Neural cell (in vitro differentiated cells): ENCODE measurements at regions not wholly inside any gene's neighbourhood (a gene's known extent, or its start where the extent isn't known, plus 50 kb on each side); places are given as distances from the start of the nearest gene placed in this dataset.

Experiments used
- H2AFZ ChIP-seq: fragments of 200-600, 300-800 bp; sonication (generic), shearing (Covaris generic); 2 replicates; pipeline ENCODE4 v1.6.0; 2014; ENCODE audit warnings: low read depth, mild to moderate bottlenecking, antibody characterized with exemption, low read length, moderate library complexity
- H3F3A ChIP-seq: fragments of 200-600 bp; shearing (Covaris generic); 2 replicates; pipeline ENCODE4 v1.6.1; 2016; ENCODE audit warnings: mild to moderate bottlenecking, moderate library complexity, mixed read lengths, antibody characterized with exemption, low read length; ENCODE audit not compliant: insufficient read depth, poor library complexity, severe bottlenecking
- H3K27ac ChIP-seq: fragments of 200-600, 300-800 bp; sonication (generic), shearing (Covaris generic); 2 replicates; pipeline ENCODE4 v1.5.1; 2014; ENCODE audit warnings: mild to moderate bottlenecking, low read length, moderate library complexity
- H3K27me3 ChIP-seq: fragments of 300-800, 200-600 bp; sonication (generic), shearing (Covaris generic); 2 replicates; pipeline ENCODE4 v1.6.0; 2014; ENCODE audit warnings: mild to moderate bottlenecking, low read depth, low read length, moderate library complexity; ENCODE audit not compliant: insufficient read depth
- H3K36me3 ChIP-seq: fragments of 300-800, 200-600 bp; sonication (generic), shearing (Covaris generic); 2 replicates; pipeline ENCODE4 v1.5.1; 2014; ENCODE audit warnings: mild to moderate bottlenecking, antibody characterized with exemption, low read length, moderate library complexity; ENCODE audit not compliant: insufficient read depth
- H3K4me2 ChIP-seq: fragments of 300-800, 200-600 bp; sonication (generic), shearing (Covaris generic); 2 replicates; pipeline ENCODE4 v1.6.0; 2014; ENCODE audit warnings: mild to moderate bottlenecking, low read length
- H3K4me3 ChIP-seq: fragments of 300-800, 200-600 bp; sonication (generic), shearing (Covaris generic); 2 replicates; pipeline ENCODE4 v1.5.1; 2014; ENCODE audit warnings: mild to moderate bottlenecking, low read length, moderate library complexity
- H3K79me2 ChIP-seq: fragments of 200-600 bp; shearing (Covaris generic); replicated peaks from 2 replicates; pipeline ENCODE4 v1.6.0; 2014; ENCODE audit warnings: mild to moderate bottlenecking, low read length, moderate library complexity; ENCODE audit not compliant: insufficient read depth
- H3K9ac ChIP-seq: fragments of 300-800, 200-600 bp; sonication (generic), shearing (Covaris generic); 2 replicates; pipeline ENCODE4 v1.6.1; 2016; ENCODE audit warnings: mild to moderate bottlenecking, low read length, mixed read lengths
- H3K9me2 ChIP-seq: fragments of 200-600 bp; shearing (Covaris generic); 2 replicates; pipeline ENCODE4 v1.6.1; 2016; ENCODE audit warnings: mild to moderate bottlenecking, low read length, mixed read lengths; ENCODE audit not compliant: insufficient read depth
- H3K9me3 ChIP-seq: fragments of 200-600, 300-800 bp; sonication (generic), shearing (Covaris generic); 2 replicates; pipeline ENCODE4 v1.6.1; 2016; ENCODE audit warnings: mild to moderate bottlenecking, mixed run types, low read length, moderate library complexity, mixed read lengths
- H4K20me1 ChIP-seq: fragments of 200-600 bp; shearing (Covaris generic); 2 replicates; pipeline ENCODE4 v1.6.1; 2016; ENCODE audit warnings: mild to moderate bottlenecking, mixed run types; ENCODE audit not compliant: insufficient read depth
- EP300 ChIP-seq: fragments of 450-650 bp; conservative IDR thresholded peaks from 2 replicates; pipeline ENCODE4 v1.6.1; 2014; ENCODE audit warnings: antibody characterized with exemption, mild to moderate bottlenecking, moderate library complexity; ENCODE audit not compliant: poor library complexity, severe bottlenecking
- EZH2 ChIP-seq: fragments of 200-600, 300-800 bp; shearing (Covaris generic), sonication (generic); IDR thresholded peaks from 2 replicates; pipeline ENCODE4 v1.6.1; 2014; ENCODE audit warnings: antibody characterized with exemption, low read length, borderline replicate concordance, mild to moderate bottlenecking; ENCODE audit not compliant: insufficient read depth, poor library complexity, severe bottlenecking
- MXI1 ChIP-seq: fragments of 450-650 bp; conservative IDR thresholded peaks from 2 replicates; pipeline ENCODE4 v1.6.1; 2014; ENCODE audit warnings: antibody characterized with exemption, mild to moderate bottlenecking; ENCODE audit not compliant: poor library complexity, severe bottlenecking
- POLR2AphosphoS5 ChIP-seq: IDR thresholded peaks from 2 replicates; pipeline ENCODE4 v1.6.1; 2012
- RAD21 ChIP-seq: fragments of 450-650 bp; conservative IDR thresholded peaks from 2 replicates; pipeline ENCODE4 v1.6.1; 2014; ENCODE audit warnings: antibody characterized with exemption, mild to moderate bottlenecking, moderate library complexity
- REST ChIP-seq: IDR thresholded peaks from 2 replicates; pipeline ENCODE4 v1.6.1; 2012; ENCODE audit warnings: borderline replicate concordance
- SMC3 ChIP-seq: fragments of 450-650 bp; conservative IDR thresholded peaks from 2 replicates; pipeline ENCODE4 v1.6.1; 2014; ENCODE audit warnings: antibody characterized with exemption, mild to moderate bottlenecking, moderate library complexity; ENCODE audit not compliant: poor library complexity
- TAF1 ChIP-seq: IDR thresholded peaks from 2 replicates; pipeline ENCODE4 v1.6.1; 2012; ENCODE audit warnings: low read depth
- TF ChIP-seq, protein P1 (sequence below): fragments of 450-650 bp; IDR thresholded peaks from 2 replicates; pipeline ENCODE4 v1.5.1; 2014; ENCODE audit warnings: antibody characterized with exemption, mild to moderate bottlenecking, moderate library complexity; ENCODE audit not compliant: poor library complexity, severe bottlenecking

DNA sequence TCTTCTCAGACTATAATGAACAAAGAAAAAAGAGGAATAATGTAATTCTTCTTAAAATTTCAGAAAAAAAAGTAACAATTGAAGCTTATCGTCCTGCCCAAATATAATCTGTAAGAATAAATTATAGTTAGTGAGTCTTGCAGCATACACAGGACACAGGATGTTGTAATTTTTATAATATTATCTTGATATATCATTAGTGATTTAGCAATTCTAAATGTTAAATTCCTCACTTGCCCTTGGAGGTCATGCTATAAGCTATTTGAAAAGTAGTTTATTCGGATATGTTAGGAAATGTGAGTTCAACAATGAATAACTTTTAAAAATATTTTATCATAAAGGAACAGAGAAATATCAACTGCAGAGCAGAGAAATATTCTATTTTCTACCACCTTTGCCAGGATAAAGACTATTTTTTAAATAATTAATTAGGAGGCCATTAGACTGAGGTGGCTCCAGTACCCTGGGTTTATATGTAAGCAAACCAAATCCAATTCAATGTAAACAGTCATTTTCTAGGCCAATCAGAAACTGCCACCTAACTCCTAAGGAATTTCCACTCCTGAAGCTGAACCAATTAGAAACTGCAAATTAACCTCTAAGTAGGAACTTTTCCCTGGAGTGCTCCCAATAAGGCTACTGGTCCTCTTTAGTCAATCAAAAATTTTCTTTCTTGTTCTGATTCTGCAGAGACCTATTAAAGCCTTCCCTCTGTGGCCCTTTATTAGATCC is 1109.3 kb downstream of the ROBO2 start:
- H3K9me3 ChIP-seq: no peaks in the 10 kb centered on the region
- H2AFZ ChIP-seq: no peak overlapping the region
- H3K27ac ChIP-seq: no peak overlapping the region
- TF ChIP-seq EP300 (no peak), RAD21 (no peak), MXI1 (no peak), SMC3 (no peak), TAF1 (no peak), REST (no peak), POLR2AphosphoS5 (no peak), EZH2 (no peak)
- TF ChIP-seq, protein P1, sequence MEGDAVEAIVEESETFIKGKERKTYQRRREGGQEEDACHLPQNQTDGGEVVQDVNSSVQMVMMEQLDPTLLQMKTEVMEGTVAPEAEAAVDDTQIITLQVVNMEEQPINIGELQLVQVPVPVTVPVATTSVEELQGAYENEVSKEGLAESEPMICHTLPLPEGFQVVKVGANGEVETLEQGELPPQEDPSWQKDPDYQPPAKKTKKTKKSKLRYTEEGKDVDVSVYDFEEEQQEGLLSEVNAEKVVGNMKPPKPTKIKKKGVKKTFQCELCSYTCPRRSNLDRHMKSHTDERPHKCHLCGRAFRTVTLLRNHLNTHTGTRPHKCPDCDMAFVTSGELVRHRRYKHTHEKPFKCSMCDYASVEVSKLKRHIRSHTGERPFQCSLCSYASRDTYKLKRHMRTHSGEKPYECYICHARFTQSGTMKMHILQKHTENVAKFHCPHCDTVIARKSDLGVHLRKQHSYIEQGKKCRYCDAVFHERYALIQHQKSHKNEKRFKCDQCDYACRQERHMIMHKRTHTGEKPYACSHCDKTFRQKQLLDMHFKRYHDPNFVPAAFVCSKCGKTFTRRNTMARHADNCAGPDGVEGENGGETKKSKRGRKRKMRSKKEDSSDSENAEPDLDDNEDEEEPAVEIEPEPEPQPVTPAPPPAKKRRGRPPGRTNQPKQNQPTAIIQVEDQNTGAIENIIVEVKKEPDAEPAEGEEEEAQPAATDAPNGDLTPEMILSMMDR: no peak
- no peaks in the 10 kb centered on the region for H4K20me1 ChIP-seq
- H3K9ac ChIP-seq: no peak overlapping the region
- H3F3A ChIP-seq: no peaks in the 10 kb centered on the region
- no peaks in the 10 kb centered on the region for H3K9me2 ChIP-seq
- H3K36me3 ChIP-seq: no peaks in the 10 kb centered on the region
- no peaks in the 10 kb centered on the region for H3K79me2 ChIP-seq
- H3K27me3 ChIP-seq: no peaks in the 10 kb centered on the region
- H3K4me2 ChIP-seq: no peak overlapping the region
- H3K4me3 ChIP-seq: no peak overlapping the region

DNA sequence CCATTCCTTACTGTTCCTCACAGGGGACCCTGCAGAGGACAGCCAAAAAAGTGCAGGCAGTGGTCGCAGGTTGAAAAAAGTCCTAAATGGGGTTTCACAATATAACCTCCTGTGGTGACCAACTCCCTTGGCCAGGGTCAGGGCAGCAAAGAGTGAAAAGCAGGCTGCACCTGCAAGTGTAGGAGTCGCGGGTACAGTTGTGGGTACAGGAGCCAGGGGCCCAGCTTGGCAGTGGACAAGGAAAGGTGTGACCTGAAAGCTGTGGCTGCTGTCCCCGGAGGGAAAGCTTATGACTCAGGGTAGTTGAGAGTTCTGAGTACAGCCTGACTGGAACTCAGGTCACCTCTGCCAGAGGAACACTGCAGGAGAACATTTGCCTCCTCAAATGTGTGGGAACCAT is 1114.1 kb downstream of the ROBO2 start:
- Histone ChIP-seq H3K27ac (no peak overlapping the region), H3K9me3 (no peaks in the 10 kb centered on the region), H3K79me2 (no peaks in the 10 kb centered on the region), H3F3A (no peaks in the 10 kb centered on the region), H3K9ac (no peak overlapping the region), H4K20me1 (no peaks in the 10 kb centered on the region), H3K4me2 (no peak overlapping the region), H3K36me3 (no peaks in the 10 kb centered on the region), H3K9me2 (no peaks in the 10 kb centered on the region), H3K27me3 (no peaks in the 10 kb centered on the region), H2AFZ (no peak overlapping the region), H3K4me3 (no peak overlapping the region)
- TF ChIP-seq EZH2: no peak
- TF ChIP-seq TAF1: no peak
- TF ChIP-seq MXI1: no peak
